WERI-Rb-1 (cell line): ENCODE measurements at regions not wholly inside any gene's neighbourhood (a gene's known extent, or its start where the extent isn't known, plus 50 kb on each side); places are given as distances from the start of the nearest gene placed in this dataset.

ENCODE experiments used
- DNase-seq: peaks from one replicate; pipeline ENCODE4 v3.0.0-alpha.2; 2020
- H3K27ac ChIP-seq: fragments of 250-450 bp; sonication (Bioruptor Pico); 2 replicates; pipeline ENCODE4 v1.5.1; 2020; ENCODE audit warnings: mild to moderate bottlenecking, moderate library complexity
- H3K27me3 ChIP-seq: fragments of 250-450 bp; sonication (Bioruptor Pico); 2 replicates; pipeline ENCODE4 v1.5.1; 2021; ENCODE audit warnings: mild to moderate bottlenecking, low read depth, moderate library complexity; ENCODE audit not compliant: insufficient read depth, severe bottlenecking
- H3K36me3 ChIP-seq: fragments of 250-450 bp; sonication (Bioruptor Pico); 2 replicates; pipeline ENCODE4 v1.5.1; 2020; ENCODE audit warnings: mild to moderate bottlenecking, moderate library complexity
- H3K4me3 ChIP-seq: 2 replicates; pipeline ENCODE4 v1.5.1; 2011; ENCODE audit warnings: low read depth, mild to moderate bottlenecking, control low read depth, low read length
- H3K9me3 ChIP-seq: fragments of 250-450 bp; sonication (Bioruptor Pico); 2 replicates; pipeline ENCODE4 v1.5.1; 2021; ENCODE audit warnings: mild to moderate bottlenecking, moderate library complexity; ENCODE audit not compliant: severe bottlenecking
- TF ChIP-seq, protein P1 (sequence below): IDR thresholded peaks from 2 replicates; pipeline ENCODE4 v1.5.1; 2011; ENCODE audit warnings: low read depth, mild to moderate bottlenecking, control low read depth, inconsistent platforms, low read length

DNA sequence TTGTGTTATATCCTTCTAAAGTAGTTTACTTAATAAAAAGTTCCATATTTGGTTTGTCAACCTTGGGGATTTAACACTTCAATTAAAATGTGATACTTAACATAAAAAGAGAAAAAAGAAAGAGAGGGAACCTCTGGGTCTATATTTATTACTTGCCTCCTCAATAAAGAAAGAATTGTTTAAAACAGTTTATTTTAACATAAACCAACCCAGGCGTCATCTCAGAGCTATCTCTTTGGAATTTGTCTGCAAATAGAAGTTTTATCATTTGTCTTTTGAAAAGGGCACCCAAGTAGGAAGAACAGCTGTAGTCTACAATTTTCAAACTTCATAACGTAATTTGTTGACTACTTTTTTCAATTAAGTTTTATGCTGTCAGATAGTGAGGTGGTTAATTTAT, 364.1 kb downstream of the KCNJ2 start:
- Histone ChIP-seq H3K4me3 (no peak overlapping the region), H3K9me3 (no peaks in the 10 kb centered on the region), H3K27me3 (no peaks in the 10 kb centered on the region), H3K27ac (no peak overlapping the region), H3K36me3 (no peaks in the 10 kb centered on the region)
- TF ChIP-seq, protein P1, sequence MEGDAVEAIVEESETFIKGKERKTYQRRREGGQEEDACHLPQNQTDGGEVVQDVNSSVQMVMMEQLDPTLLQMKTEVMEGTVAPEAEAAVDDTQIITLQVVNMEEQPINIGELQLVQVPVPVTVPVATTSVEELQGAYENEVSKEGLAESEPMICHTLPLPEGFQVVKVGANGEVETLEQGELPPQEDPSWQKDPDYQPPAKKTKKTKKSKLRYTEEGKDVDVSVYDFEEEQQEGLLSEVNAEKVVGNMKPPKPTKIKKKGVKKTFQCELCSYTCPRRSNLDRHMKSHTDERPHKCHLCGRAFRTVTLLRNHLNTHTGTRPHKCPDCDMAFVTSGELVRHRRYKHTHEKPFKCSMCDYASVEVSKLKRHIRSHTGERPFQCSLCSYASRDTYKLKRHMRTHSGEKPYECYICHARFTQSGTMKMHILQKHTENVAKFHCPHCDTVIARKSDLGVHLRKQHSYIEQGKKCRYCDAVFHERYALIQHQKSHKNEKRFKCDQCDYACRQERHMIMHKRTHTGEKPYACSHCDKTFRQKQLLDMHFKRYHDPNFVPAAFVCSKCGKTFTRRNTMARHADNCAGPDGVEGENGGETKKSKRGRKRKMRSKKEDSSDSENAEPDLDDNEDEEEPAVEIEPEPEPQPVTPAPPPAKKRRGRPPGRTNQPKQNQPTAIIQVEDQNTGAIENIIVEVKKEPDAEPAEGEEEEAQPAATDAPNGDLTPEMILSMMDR, result no peak
- no peak for DNase-seq

DNA sequence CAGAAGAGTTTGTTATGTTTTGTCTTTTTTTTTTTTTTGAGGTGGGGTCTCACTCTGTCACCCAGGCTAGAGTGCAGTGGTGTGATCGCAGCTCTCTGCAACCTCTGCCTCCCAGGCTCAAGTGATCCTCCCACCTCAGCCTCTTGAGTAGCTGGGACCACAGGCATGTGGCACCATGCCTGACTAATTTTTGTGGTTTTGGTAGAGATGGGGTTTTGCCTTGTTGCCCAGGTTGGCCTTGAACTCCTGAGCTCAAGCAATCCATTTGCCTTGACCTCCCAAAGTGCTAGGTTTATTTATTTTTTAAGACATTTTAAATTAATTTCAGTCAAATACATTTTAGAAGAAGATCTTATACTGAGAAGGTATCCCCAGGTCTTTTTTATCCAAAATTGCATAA, 366.7 kb downstream of the KCNJ2 start:
- Histone ChIP-seq H3K27me3 (no peaks in the 10 kb centered on the region), H3K9me3 (no peaks in the 10 kb centered on the region), H3K4me3 (no peak overlapping the region), H3K36me3 (no peaks in the 10 kb centered on the region), H3K27ac (no peak overlapping the region)
- no peak for DNase-seq
- TF ChIP-seq, protein P1, result no peak

DNA sequence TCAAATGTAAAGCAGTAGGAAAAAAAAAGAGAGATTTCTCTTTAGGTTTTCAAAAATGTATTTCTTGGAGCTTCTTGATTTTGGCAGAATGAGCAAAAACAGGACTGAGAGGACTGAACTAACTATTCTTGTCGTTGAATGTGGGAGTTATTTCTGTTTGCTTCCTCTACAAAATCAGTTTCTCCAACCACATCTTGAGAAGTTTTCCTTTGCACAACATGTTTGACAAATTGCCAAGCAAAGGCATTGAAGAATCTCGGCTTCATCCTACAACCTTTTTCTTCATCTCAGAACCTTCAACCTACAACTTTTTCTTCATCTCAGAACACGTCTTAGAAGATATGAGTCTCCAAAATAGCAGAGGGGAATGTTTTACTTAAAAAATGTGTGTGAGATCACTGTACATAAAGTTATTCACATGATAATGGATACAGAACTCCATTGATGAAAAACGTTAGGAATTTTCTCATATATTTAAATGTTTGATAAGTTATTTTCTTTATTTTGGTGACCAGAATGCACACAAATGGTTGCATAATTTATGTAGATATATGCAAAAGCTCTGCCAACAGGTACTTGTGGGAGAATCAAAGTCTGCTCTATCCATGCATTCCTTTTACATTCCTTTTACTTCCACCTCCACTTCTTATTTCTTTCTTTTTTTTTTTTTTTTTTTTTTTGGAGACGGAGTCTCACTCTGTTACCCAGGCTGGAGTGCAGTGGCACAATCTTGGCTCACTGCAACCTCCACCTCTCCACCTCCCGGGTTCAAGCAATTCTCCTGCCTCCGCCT, 370.0 kb downstream of the KCNJ2 start:
- Histone ChIP-seq H3K27me3 (no peaks in the 10 kb centered on the region), H3K4me3 (no peak overlapping the region), H3K27ac (no peak overlapping the region), H3K9me3 (no peaks in the 10 kb centered on the region), H3K36me3 (no peaks in the 10 kb centered on the region)
- DNase-seq, result no peak
- TF ChIP-seq, protein P1, result no peak

DNA sequence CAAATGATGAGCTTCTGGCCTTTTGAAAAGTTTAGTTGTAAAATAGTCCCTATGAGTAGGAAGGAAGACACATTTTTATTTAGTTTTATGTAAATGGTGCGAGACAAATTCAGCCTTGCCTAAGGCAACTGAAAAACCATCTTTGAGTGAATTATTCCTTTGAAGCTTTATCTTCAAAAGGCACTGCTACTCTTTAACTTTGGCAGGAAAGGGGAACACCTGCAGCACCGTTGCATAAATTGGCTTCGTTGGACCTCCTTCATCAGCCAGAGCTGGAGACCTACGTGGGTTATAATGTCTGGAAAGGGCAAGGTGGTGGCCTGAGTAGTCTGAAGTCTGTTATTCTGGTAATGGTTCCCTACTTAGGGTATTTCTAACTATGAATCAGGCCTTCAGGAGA, 373.5 kb downstream of the KCNJ2 start:
- TF ChIP-seq, protein P1, result no peak
- no peaks in the 10 kb centered on the region for H3K27me3 ChIP-seq
- no peak overlapping the region for H3K27ac ChIP-seq
- no peaks in the 10 kb centered on the region for H3K36me3 ChIP-seq
- no peak for DNase-seq
- H3K4me3 ChIP-seq, result no peak overlapping the region
- no peaks in the 10 kb centered on the region for H3K9me3 ChIP-seq

DNA sequence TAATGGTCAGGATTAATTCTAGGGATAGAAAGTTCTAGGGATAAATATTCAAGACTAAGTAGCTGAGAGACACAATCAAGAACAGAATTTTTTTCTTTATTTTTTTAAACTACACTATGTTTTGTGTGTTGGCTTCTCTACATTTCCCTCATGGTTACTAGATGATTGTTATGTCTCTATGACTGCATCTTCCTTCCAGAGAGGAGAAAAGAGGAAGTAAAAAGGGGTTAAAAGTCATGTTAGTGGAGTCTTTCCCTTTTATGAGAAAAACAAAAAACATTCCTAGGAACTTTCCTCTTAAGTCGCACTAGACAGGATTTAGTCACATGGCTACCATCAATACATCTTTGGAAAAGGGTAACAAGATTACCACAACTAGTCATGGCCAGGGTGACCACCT, 375.0 kb downstream of the KCNJ2 start:
- no peak for DNase-seq
- Histone ChIP-seq H3K36me3 (no peaks in the 10 kb centered on the region), H3K4me3 (no peak overlapping the region), H3K9me3 (no peaks in the 10 kb centered on the region), H3K27me3 (no peaks in the 10 kb centered on the region), H3K27ac (no peak overlapping the region)
- TF ChIP-seq, protein P1, result no peak
